ENCODE measurements at regions not wholly inside any gene's neighbourhood (a gene's known extent, or its start where the extent isn't known, plus 50 kb on each side); places are given as distances from the start of the nearest gene placed in this dataset.
"Not testable (repeated sequence)": the region's sequence is repeated elsewhere in the genome, so short reads cannot be mapped to it uniquely, and the experiment has no call there.

DNA sequence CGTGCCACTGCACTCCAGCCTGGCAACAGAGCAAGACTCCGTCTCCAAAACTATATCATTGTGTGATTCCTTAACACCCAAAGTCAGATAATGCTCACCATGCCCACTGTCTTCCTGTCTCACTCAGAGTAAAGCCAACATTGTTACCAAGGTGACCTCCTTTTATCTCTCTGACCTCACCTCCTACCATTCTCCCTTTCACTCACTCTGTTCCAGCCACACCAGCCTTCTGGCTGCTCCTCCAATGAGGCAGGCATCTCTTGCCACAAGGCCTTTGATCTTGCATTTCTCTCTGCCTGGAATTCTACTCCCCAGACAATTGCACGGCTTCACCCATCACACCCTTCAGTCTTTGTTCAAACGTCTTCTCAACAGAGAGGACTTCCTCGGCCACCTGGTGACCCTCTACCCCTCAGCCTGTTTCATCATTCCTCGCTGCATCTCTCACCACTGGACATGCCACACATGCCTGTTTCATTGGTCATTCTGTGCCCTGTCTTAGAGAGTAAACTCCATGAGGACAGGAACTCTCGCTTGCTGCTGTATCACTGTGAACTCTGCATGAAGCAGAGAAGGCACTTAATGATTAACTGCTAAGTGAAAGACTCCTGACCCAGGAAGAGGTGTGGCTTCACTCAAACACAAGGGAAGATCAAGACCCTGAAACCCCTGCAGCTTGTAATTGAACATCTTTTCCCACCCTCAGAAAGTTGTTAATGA is 67.1 kb upstream of the CAPZB start:
- TF ChIP-seq, protein P1, sequence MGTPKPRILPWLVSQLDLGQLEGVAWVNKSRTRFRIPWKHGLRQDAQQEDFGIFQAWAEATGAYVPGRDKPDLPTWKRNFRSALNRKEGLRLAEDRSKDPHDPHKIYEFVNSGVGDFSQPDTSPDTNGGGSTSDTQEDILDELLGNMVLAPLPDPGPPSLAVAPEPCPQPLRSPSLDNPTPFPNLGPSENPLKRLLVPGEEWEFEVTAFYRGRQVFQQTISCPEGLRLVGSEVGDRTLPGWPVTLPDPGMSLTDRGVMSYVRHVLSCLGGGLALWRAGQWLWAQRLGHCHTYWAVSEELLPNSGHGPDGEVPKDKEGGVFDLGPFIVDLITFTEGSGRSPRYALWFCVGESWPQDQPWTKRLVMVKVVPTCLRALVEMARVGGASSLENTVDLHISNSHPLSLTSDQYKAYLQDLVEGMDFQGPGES (IDR thresholded peaks at IDR 0.05; ENCODE audit: low read depth, low read length), result no peak
- TF ChIP-seq TCF12 (IDR thresholded peaks at IDR 0.05) (no peak), ELF1 (IDR thresholded peaks at IDR 0.05) (no peak), FOXM1 (IDR thresholded peaks at IDR 0.05; ENCODE audit: low read depth) (no peak), GATA2 (CRISPR knock-in tag; IDR thresholded peaks at IDR 0.05) (no peak), SMC3 (IDR thresholded peaks at IDR 0.05; ENCODE audit: low read depth, low read length) (no peak), NFIC (IDR thresholded peaks at IDR 0.05; ENCODE audit: borderline replicate concordance) (no peak), RXRA (IDR thresholded peaks at IDR 0.05; ENCODE audit: borderline replicate concordance, low read depth) (no peak), RCOR1 (IDR thresholded peaks at IDR 0.05; ENCODE audit: low read length) (no peak), SIN3A (IDR thresholded peaks at IDR 0.05; ENCODE audit: borderline replicate concordance, low read depth, low read length) (no peak), GABPA (IDR thresholded peaks at IDR 0.05; ENCODE audit: low read depth) (no peak), TAF1 (IDR thresholded peaks at IDR 0.05; ENCODE audit: borderline replicate concordance, low read depth, low read length) (no peak), FOSL2 (IDR thresholded peaks at IDR 0.05; ENCODE audit: borderline replicate concordance, low read depth) (no peak), FOXJ3 (CRISPR knock-in tag; IDR thresholded peaks at IDR 0.05) (no peak), MXI1 (IDR thresholded peaks at IDR 0.05; ENCODE audit: low read depth, low read length) (no peak), PBX3 (IDR thresholded peaks at IDR 0.05) (no peak), MEF2A (IDR thresholded peaks at IDR 0.05; ENCODE audit: borderline replicate concordance, low read depth) (no peak), RAD21 (IDR thresholded peaks at IDR 0.05; ENCODE audit: low read length) (no peak)
- TF ChIP-seq, protein P2, sequence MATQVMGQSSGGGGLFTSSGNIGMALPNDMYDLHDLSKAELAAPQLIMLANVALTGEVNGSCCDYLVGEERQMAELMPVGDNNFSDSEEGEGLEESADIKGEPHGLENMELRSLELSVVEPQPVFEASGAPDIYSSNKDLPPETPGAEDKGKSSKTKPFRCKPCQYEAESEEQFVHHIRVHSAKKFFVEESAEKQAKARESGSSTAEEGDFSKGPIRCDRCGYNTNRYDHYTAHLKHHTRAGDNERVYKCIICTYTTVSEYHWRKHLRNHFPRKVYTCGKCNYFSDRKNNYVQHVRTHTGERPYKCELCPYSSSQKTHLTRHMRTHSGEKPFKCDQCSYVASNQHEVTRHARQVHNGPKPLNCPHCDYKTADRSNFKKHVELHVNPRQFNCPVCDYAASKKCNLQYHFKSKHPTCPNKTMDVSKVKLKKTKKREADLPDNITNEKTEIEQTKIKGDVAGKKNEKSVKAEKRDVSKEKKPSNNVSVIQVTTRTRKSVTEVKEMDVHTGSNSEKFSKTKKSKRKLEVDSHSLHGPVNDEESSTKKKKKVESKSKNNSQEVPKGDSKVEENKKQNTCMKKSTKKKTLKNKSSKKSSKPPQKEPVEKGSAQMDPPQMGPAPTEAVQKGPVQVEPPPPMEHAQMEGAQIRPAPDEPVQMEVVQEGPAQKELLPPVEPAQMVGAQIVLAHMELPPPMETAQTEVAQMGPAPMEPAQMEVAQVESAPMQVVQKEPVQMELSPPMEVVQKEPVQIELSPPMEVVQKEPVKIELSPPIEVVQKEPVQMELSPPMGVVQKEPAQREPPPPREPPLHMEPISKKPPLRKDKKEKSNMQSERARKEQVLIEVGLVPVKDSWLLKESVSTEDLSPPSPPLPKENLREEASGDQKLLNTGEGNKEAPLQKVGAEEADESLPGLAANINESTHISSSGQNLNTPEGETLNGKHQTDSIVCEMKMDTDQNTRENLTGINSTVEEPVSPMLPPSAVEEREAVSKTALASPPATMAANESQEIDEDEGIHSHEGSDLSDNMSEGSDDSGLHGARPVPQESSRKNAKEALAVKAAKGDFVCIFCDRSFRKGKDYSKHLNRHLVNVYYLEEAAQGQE (IDR thresholded peaks at IDR 0.05; ENCODE audit: low read depth, low read length), result no peak
- TF ChIP-seq, protein P3, sequence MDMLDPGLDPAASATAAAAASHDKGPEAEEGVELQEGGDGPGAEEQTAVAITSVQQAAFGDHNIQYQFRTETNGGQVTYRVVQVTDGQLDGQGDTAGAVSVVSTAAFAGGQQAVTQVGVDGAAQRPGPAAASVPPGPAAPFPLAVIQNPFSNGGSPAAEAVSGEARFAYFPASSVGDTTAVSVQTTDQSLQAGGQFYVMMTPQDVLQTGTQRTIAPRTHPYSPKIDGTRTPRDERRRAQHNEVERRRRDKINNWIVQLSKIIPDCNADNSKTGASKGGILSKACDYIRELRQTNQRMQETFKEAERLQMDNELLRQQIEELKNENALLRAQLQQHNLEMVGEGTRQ (IDR thresholded peaks at IDR 0.05; ENCODE audit: borderline replicate concordance, low read depth, low read length), result no peak
- H3K27me3 ChIP-seq (ENCODE audit: insufficient read depth), result no peaks in the 10 kb centered on the region
- no peaks in the 10 kb centered on the region for H3K79me2 ChIP-seq (ENCODE audit: insufficient read depth)
- no peak overlapping the region for H3K4me3 ChIP-seq (ENCODE audit: low read depth in 2 of 2, low read length in 1 of 2)
- 61% methylated on average over 7 of the region's 7 CpGs for WGBS (ENCODE audit: low lambda C conversion rate)
- H3F3A ChIP-seq (replicated peaks; ENCODE audit: insufficient read depth), result no peaks in the 10 kb centered on the region
- no peaks in the 10 kb centered on the region for H3K9me3 ChIP-seq
- no peak overlapping the region for H3K4me2 ChIP-seq
- no peaks in the 10 kb centered on the region for H4K20me1 ChIP-seq (ENCODE audit: insufficient read depth)
- H2AFZ ChIP-seq (ENCODE audit: low read depth), result no peak overlapping the region
- H3K36me3 ChIP-seq (replicated peaks in 1 of 2; ENCODE audit: control insufficient read depth in 1 of 2, insufficient read depth in 2 of 2, low read length in 1 of 2), result no peaks in the 10 kb centered on the region
- no peak overlapping the region for H3K27ac ChIP-seq (ENCODE audit: low read depth in 2 of 2, low read length in 1 of 2)
- no peak for DNase-seq
- H3K9me2 ChIP-seq, result no peaks in the 10 kb centered on the region
- ChIA-PET POLR2A (no interaction called here), CTCF (no interaction called here)
- no peak overlapping the region for H3K9ac ChIP-seq
- no peaks in the 10 kb centered on the region for H3K4me1 ChIP-seq (ENCODE audit: control insufficient read depth in 1 of 2, insufficient read depth in 2 of 2, low read depth in 1 of 2, low read length in 1 of 2)

- POLR2A ChIA-PET; H4K20me1 ChIP-seq (ENCODE audit: insufficient read depth); H3K4me1 ChIP-seq (ENCODE audit: control insufficient read depth in 1 of 2, insufficient read depth in 2 of 2, low read depth in 1 of 2, low read length in 1 of 2); H3K79me2 ChIP-seq (ENCODE audit: insufficient read depth); H3K4me2 ChIP-seq; H3K9me2 ChIP-seq; H3K36me3 ChIP-seq (replicated peaks in 1 of 2; ENCODE audit: control insufficient read depth in 1 of 2, insufficient read depth in 2 of 2, low read length in 1 of 2); H3K27ac ChIP-seq (ENCODE audit: low read depth in 2 of 2, low read length in 1 of 2); H3K9me3 ChIP-seq; H3K27me3 ChIP-seq (ENCODE audit: insufficient read depth); H3K4me3 ChIP-seq (ENCODE audit: low read depth in 2 of 2, low read length in 1 of 2); H2AFZ ChIP-seq (ENCODE audit: low read depth); H3F3A ChIP-seq (replicated peaks; ENCODE audit: insufficient read depth); DNase-seq; H3K9ac ChIP-seq: not testable (repeated sequence)
- CTCF ChIA-PET, result interaction anchor here (0.6 kb wide), 1 partner anchor 1677 kb away, joined by 3 read pairs; no protein-coding TSS in a partner anchor
- 61% methylated on average over 6 of the region's 6 CpGs for WGBS (ENCODE audit: low lambda C conversion rate)
These were observed 66.5 kb upstream of the CAPZB start for GRCh38 chr1:19551837-19552236.
